Renal pelvis (tissue), 1 donor: ENCODE measurements at regions not wholly inside any gene's neighbourhood (a gene's known extent, or its start where the extent isn't known, plus 50 kb on each side); places are given as distances from the start of the nearest gene placed in this dataset.
"Not testable (repeated sequence)": the region's sequence is repeated elsewhere in the genome, so short reads cannot be mapped to it uniquely, and the experiment has no call there.

Experiments
- DNase-seq: peaks from one replicate; pipeline ENCODE4 v3.0.0-alpha.2; 2013

- DNase-seq: no peak
Observed at GRCh38 chr13:90246687-90247345, 1100.7 kb upstream of the MIR17HG start.

GRCh38 chr13:90253806-90254205, 1093.7 kb upstream of the MIR17HG start:
- DNase-seq: no peak

- no peak for DNase-seq
Observed at GRCh38 chr13:90254437-90254836, 1093.0 kb upstream of the MIR17HG start.

GRCh38 chr13:90256746-90257145, 1090.7 kb upstream of the MIR17HG start:
- no peak for DNase-seq

- no peak for DNase-seq
Observed at GRCh38 chr13:90258129-90258528, 1089.4 kb upstream of the MIR17HG start.

- DNase-seq: no peak
Observed at GRCh38 chr13:90261343-90261742, 1086.1 kb upstream of the MIR17HG start.

- DNase-seq: no peak
Observed at GRCh38 chr13:90270226-90270625, 1077.3 kb upstream of the MIR17HG start.

- DNase-seq: no peak
Observed at GRCh38 chr13:90272356-90272755, 1075.1 kb upstream of the MIR17HG start.

- no peak for DNase-seq
Observed at GRCh38 chr13:90276216-90276615, 1071.3 kb upstream of the MIR17HG start.

- DNase-seq: not testable (repeated sequence)
Observed at GRCh38 chr13:90278231-90278630, 1069.3 kb upstream of the MIR17HG start.

- no peak for DNase-seq
Observed at GRCh38 chr13:90281709-90282108, 1065.8 kb upstream of the MIR17HG start.

GRCh38 chr13:90287521-90287920, 1060.0 kb upstream of the MIR17HG start:
- no peak for DNase-seq

- DNase-seq: no peak
Observed at GRCh38 chr13:90293793-90294361, 1053.6 kb upstream of the MIR17HG start.

- no peak for DNase-seq
Observed at GRCh38 chr13:90299238-90299637, 1048.2 kb upstream of the MIR17HG start.

GRCh38 chr13:90300015-90300414, 1047.5 kb upstream of the MIR17HG start:
- DNase-seq: no peak

- no peak for DNase-seq
Observed at GRCh38 chr13:90302107-90302506, 1045.4 kb upstream of the MIR17HG start.

- no peak for DNase-seq
Observed at GRCh38 chr13:90305796-90306195, 1041.7 kb upstream of the MIR17HG start.

GRCh38 chr13:90307136-90307535, 1040.4 kb upstream of the MIR17HG start:
- no peak for DNase-seq

GRCh38 chr13:90308249-90308648, 1039.2 kb upstream of the MIR17HG start:
- no peak for DNase-seq

- DNase-seq: no peak
Observed at GRCh38 chr13:90311929-90312328, 1035.6 kb upstream of the MIR17HG start.

GRCh38 chr13:90315061-90315460, 1032.4 kb upstream of the MIR17HG start:
- no peak for DNase-seq

- no peak for DNase-seq
Observed at GRCh38 chr13:90320664-90321063, 1026.8 kb upstream of the MIR17HG start.

- no peak for DNase-seq
Observed at GRCh38 chr13:90321281-90321931, 1026.1 kb upstream of the MIR17HG start.

- DNase-seq: no peak
Observed at GRCh38 chr13:90329641-90330040, 1017.8 kb upstream of the MIR17HG start.
